Neutrophil (primary cell): ENCODE measurements at regions not wholly inside any gene's neighbourhood (a gene's known extent, or its start where the extent isn't known, plus 50 kb on each side); places are given as distances from the start of the nearest gene placed in this dataset.

Source experiments
- H3K27ac ChIP-seq: fragments of 200-600 bp; sonication (generic); 2 replicates; pipeline ENCODE4 v1.5.1; 2016; ENCODE audit warnings: mild to moderate bottlenecking, moderate library complexity
- H3K27me3 ChIP-seq: fragments of 200-600 bp; sonication (generic); 2 replicates; pipeline ENCODE4 v1.6.0; 2016; ENCODE audit warnings: mild to moderate bottlenecking
- H3K36me3 ChIP-seq: fragments of 200-600 bp; sonication (generic); 2 replicates; pipeline ENCODE4 v1.5.1; 2017
- H3K4me1 ChIP-seq, 2 experiments: fragments of 200-600 bp in 1 of 2; sonication (generic) in 1 of 2; 1 replicate in 1 of 2; 2 replicates in 1 of 2; pipeline versions ENCODE4 v1.5.1 to v1.6.1; 2013 to 2016; ENCODE audit warnings: low read depth in 1 of 2, low read length in 1 of 2, mild to moderate bottlenecking in 1 of 2, moderate library complexity in 1 of 2; ENCODE audit not compliant: control insufficient read depth in 1 of 2, insufficient read depth in 1 of 2
- H3K4me3 ChIP-seq, 2 experiments: fragments of 200-600 bp in 1 of 2; sonication (generic) in 1 of 2; 1 replicate in 1 of 2; 2 replicates in 1 of 2; pipeline ENCODE4 v1.5.1; 2013 to 2016; ENCODE audit warnings: low read depth in 1 of 2, low read length in 1 of 2, mild to moderate bottlenecking in 1 of 2, moderate library complexity in 1 of 2
- H3K9me3 ChIP-seq: fragments of 200-600 bp; sonication (generic); 2 replicates; pipeline ENCODE4 v1.5.1; 2016
- TF ChIP-seq, protein P1 (sequence below): fragments of 200-600 bp; sonication (generic); IDR thresholded peaks from 2 replicates; pipeline ENCODE4 v1.5.1; 2016; ENCODE audit warnings: antibody characterized with exemption

DNA sequence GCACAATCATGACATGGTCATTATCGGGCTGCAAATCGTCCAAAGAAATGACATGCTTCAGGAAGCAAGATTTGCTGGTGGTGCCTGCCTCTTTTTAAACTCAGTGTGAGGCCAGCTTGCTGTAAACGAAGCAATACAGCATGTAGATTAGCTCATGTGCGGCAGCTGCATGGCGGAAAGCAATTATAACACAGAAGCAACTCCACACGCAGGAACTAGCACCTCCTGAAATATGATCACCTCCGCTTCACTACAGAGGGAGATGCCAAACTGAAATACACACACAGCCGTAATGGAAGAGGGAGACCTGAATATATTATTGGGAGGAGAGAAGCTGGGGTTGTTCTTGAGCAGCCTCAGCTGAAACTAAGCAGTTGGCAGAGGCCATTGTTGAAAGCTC is 312.5 kb downstream of the PSAT1 start:
- Histone ChIP-seq H3K27me3 (peaks cover 21% of the 10 kb centered on the region), H3K36me3 (no peaks in the 10 kb centered on the region), H3K9me3 (no peaks in the 10 kb centered on the region), H3K4me1 (no peaks in the 10 kb centered on the region), H3K4me3 (no peak overlapping the region), H3K27ac (no peak overlapping the region)
- TF ChIP-seq, protein P1, sequence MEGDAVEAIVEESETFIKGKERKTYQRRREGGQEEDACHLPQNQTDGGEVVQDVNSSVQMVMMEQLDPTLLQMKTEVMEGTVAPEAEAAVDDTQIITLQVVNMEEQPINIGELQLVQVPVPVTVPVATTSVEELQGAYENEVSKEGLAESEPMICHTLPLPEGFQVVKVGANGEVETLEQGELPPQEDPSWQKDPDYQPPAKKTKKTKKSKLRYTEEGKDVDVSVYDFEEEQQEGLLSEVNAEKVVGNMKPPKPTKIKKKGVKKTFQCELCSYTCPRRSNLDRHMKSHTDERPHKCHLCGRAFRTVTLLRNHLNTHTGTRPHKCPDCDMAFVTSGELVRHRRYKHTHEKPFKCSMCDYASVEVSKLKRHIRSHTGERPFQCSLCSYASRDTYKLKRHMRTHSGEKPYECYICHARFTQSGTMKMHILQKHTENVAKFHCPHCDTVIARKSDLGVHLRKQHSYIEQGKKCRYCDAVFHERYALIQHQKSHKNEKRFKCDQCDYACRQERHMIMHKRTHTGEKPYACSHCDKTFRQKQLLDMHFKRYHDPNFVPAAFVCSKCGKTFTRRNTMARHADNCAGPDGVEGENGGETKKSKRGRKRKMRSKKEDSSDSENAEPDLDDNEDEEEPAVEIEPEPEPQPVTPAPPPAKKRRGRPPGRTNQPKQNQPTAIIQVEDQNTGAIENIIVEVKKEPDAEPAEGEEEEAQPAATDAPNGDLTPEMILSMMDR = no peak

DNA sequence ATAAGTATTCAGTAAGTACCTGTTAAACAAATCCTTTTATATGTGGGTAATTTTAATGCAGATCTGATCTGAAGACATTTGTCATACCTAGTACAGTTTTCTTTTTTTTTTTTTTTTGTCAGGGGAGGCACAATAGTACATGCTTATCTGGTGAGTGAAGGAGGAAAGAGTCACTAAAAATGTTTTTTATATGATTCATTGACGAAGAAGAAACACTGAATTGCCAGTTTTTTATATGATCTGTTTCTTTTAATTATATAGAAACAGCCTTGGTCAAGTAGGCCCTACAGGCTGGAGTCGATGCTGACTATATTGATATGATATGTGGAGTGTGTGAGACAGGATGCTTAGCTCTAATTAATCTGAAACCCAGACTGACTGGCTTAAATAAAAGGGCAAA is 315.2 kb downstream of the PSAT1 start:
- H3K36me3 ChIP-seq = no peaks in the 10 kb centered on the region
- H3K4me3 ChIP-seq = no peak overlapping the region
- no peak overlapping the region for H3K27ac ChIP-seq
- no peaks in the 10 kb centered on the region for H3K9me3 ChIP-seq
- H3K27me3 ChIP-seq = peaks cover 21% of the 10 kb centered on the region
- TF ChIP-seq, protein P1 = no peak
- H3K4me1 ChIP-seq = no peaks in the 10 kb centered on the region

DNA sequence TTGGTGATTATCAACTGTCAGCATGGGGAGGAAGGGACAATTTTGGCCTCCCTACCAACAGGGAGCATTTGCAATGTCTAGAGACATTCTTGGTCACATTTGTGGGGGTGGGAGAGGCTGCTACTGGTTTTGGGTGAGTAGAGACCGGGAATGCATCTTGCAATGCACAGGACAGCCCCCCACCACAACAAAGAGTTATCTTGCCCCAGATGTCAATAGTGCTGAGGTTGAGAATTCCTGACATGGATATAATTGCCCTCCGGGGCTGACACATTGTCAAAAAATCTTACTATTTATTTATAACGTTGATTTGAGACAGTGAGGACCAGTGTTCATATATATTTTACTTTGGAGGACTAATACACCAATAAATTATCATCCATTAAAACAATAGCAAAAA is 316.1 kb downstream of the PSAT1 start:
- H3K27ac ChIP-seq = no peak overlapping the region
- H3K27me3 ChIP-seq = peaks cover 18% of the 10 kb centered on the region
- H3K4me1 ChIP-seq = no peaks in the 10 kb centered on the region
- no peaks in the 10 kb centered on the region for H3K9me3 ChIP-seq
- no peak overlapping the region for H3K4me3 ChIP-seq
- TF ChIP-seq, protein P1 = no peak
- H3K36me3 ChIP-seq = no peaks in the 10 kb centered on the region

DNA sequence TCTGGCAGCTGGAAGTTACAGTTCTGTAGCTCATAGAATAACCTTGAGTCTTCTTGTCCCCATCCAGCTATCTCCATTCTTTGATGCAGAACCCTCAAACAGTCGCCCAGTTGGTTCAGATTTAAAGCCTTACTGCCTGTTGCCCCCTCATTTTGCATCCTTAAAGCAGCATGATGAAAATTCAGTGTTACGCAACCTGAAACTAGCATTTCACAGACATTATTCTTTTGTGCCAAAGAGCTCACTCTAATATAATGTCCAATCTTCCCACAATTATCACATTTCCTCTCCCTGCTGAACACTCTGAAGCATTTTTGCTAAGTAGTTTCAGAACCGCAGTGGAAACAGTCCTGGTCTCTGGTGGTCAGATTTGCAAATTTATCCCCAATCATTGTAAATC is 318.0 kb downstream of the PSAT1 start:
- H3K36me3 ChIP-seq = no peaks in the 10 kb centered on the region
- TF ChIP-seq, protein P1 = no peak
- H3K4me3 ChIP-seq = no peak overlapping the region

DNA sequence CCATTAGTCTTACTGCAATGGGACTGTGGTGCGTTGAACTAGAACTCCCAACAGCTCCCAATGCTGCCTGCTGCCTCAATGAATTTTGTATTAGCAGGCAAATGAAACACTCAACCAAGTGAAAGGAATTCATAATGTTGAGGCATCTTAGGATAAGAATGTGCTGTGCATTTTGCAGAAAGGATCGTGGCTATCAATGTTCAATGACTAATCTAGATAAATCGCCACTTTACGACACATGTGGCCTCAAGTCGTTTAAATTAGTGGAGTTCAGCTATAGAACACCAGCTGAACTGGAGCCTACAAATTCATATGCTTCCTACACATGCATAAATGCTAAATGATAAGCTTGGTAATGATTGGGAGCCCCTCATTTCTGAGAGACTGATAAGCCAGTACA is 318.4 kb downstream of the PSAT1 start:
- Histone ChIP-seq H3K9me3 (no peaks in the 10 kb centered on the region), H3K27ac (no peak overlapping the region), H3K4me1 (no peaks in the 10 kb centered on the region), H3K4me3 (no peak overlapping the region), H3K36me3 (no peaks in the 10 kb centered on the region), H3K27me3 (peaks cover 5% of the 10 kb centered on the region)
- TF ChIP-seq, protein P1 = no peak

More for the DNA sequence above, 318.0 kb downstream of the PSAT1 start:
- Histone ChIP-seq H3K27me3 (peaks cover 6% of the 10 kb centered on the region), H3K27ac (no peak overlapping the region), H3K4me1 (no peaks in the 10 kb centered on the region), H3K9me3 (no peaks in the 10 kb centered on the region)

DNA sequence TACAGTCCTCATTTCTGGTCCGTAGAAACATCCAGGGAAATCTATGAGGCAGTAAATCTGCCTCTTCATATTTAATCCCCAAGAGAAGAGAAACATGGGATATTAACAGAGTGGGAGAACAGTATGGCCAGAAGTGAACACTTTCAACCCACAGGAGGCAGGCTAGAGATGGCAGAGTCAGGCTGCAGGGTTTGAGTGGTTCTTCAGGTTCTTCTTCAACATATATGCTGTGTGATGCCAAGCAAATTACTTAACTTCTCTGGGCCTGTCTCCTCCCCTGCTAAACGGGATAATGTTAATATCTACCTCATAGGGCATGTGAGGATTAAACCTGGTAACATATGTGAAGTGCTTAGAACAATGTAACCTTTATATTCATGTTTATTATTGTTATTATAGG is 321.8 kb downstream of the PSAT1 start:
- H3K9me3 ChIP-seq = no peaks in the 10 kb centered on the region
- H3K27me3 ChIP-seq = no peaks in the 10 kb centered on the region
- no peaks in the 10 kb centered on the region for H3K36me3 ChIP-seq
- no peak overlapping the region for H3K27ac ChIP-seq
- H3K4me1 ChIP-seq = no peaks in the 10 kb centered on the region
- H3K4me3 ChIP-seq = no peak overlapping the region
- TF ChIP-seq, protein P1 = no peak
